Vagina (tissue), 2 donors: ENCODE measurements at regions not wholly inside any gene's neighbourhood (a gene's known extent, or its start where the extent isn't known, plus 50 kb on each side); places are given as distances from the start of the nearest gene placed in this dataset.

Source experiments
- POLR2AphosphoS5 ChIP-seq, 2 donors: sonication (generic); formaldehyde crosslinking; IDR thresholded peaks; one replicate each; pipeline ENCODE4 v1.9.0; 2017; ENCODE audit warnings: antibody characterized with exemption in 2 of 2, mild to moderate bottlenecking in 2 of 2, low read depth in 1 of 2; ENCODE audit not compliant: insufficient read depth in 1 of 2
- TF ChIP-seq, protein P1 (sequence below), 3 experiments: fragments of 450-650 bp in 2 of 3; fragments of 200-600 bp in 1 of 3; sonication (generic) in 1 of 3; IDR thresholded peaks; one replicate each; pipeline ENCODE4 v1.5.1; 2017 to 2019; ENCODE audit warnings: antibody characterized with exemption in 3 of 3, mild to moderate bottlenecking in 2 of 3, moderate library complexity in 2 of 3

DNA sequence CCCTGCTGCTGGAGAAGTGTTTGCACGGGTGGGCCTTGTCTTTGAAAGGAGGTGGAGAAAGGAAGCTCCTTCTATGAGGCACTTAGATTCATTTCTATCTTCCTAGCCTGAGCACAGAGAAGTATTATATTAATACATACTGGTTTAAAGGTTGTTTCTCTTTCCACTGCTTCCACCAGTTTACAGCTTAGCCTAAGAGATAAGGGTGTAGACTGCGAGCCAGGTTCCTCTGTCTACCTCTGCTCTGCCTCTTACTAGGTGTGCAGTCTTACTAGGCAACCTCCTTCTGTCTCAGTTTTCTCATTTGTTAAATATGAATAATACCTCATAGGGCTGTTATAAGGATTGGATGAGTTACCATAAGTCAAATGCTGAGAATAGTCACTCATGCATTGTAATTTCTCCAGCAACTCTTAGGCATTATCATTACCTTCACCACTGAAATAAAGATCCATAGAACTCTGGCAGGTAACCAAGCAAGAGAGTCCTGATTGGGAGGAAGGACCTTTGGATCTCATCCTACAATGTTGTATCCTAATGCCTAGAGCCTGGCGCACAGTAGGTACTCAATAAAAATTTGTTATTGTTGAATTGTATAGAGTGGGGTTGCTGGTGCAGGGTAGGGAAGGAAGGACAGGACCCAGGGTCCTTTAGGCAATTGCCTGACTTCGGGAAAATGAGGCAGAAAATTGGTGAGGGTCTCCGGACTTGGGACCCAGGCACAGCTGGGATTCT lies 95.1 kb downstream of the TBX19 start:
- TF ChIP-seq, protein P1, sequence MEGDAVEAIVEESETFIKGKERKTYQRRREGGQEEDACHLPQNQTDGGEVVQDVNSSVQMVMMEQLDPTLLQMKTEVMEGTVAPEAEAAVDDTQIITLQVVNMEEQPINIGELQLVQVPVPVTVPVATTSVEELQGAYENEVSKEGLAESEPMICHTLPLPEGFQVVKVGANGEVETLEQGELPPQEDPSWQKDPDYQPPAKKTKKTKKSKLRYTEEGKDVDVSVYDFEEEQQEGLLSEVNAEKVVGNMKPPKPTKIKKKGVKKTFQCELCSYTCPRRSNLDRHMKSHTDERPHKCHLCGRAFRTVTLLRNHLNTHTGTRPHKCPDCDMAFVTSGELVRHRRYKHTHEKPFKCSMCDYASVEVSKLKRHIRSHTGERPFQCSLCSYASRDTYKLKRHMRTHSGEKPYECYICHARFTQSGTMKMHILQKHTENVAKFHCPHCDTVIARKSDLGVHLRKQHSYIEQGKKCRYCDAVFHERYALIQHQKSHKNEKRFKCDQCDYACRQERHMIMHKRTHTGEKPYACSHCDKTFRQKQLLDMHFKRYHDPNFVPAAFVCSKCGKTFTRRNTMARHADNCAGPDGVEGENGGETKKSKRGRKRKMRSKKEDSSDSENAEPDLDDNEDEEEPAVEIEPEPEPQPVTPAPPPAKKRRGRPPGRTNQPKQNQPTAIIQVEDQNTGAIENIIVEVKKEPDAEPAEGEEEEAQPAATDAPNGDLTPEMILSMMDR (IDR thresholded peaks at IDR 0.05), result no peak
- no peak for TF ChIP-seq POLR2AphosphoS5 (IDR thresholded peaks at IDR 0.05; ENCODE audit: insufficient read depth in 1 of 2, low read depth in 1 of 2)
